ENCODE measurements at regions not wholly inside any gene's neighbourhood (a gene's known extent, or its start where the extent isn't known, plus 50 kb on each side); places are given as distances from the start of the nearest gene placed in this dataset.

DNA sequence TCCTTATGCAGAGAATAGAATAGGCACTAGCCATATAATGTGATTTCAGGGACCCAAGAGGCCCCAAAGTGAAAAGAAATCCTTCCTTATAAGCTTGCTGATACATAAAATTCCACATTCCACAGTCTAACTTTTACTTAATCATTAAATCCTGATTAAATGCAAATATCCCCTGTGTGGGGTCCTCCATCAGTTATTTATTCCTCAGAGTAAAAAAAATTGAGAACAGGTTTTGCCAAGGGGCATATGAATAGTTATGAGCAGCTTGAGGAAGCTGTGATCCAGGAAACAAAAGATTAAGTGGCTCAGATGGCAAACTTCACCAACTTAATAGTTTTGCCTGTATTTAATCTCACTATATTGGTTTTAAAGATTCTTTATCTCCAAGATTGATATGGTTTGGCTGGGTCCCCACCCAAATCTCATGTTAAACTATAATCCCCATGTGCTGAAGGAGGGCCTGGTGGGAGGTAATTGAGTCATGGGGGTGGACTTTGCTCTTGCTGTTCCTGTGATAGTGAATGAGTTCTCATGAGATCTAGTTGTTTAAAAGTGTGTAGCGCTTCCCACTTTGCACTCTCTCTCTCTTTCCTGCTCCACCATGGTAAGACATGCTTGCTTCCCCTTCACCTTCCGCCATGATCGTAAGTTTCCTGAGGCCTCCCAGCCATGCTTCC lies 324.9 kb downstream of the NPR3 start:
- Histone ChIP-seq H3K4me2 (ENCODE audit: insufficient read depth, low read length) (no peak overlapping the region), H3K27ac (ENCODE audit: insufficient read depth, low read depth, low read length) (no peak overlapping the region), H3K36me3 (ENCODE audit: control insufficient read depth in 2 of 2, extremely low read depth in 1 of 2, insufficient read depth in 2 of 2, low read length in 2 of 2) (no peaks in the 10 kb centered on the region), H3K9me3 (replicated peaks; ENCODE audit: control insufficient read depth, insufficient read depth, low read length) (no peaks in the 10 kb centered on the region), H2AFZ (ENCODE audit: low read depth, low read length) (no peak overlapping the region), H3K4me3 (replicated peaks in 1 of 3; ENCODE audit: insufficient read depth in 1 of 3, low read depth in 1 of 3, low read length in 3 of 3) (no peak overlapping the region), H3K9me1 (replicated peaks; ENCODE audit: control insufficient read depth, extremely low read depth, insufficient read depth, low read length) (no peaks in the 10 kb centered on the region), H3K79me2 (ENCODE audit: control insufficient read depth, insufficient read depth, low read length) (no peaks in the 10 kb centered on the region), H4K20me1 (replicated peaks; ENCODE audit: control insufficient read depth, extremely low read depth, insufficient read depth, low read length) (no peaks in the 10 kb centered on the region), H3K27me3 (ENCODE audit: control insufficient read depth in 2 of 2, insufficient read depth in 2 of 2, low read length in 2 of 2) (peaks cover 0 to 5% of the 10 kb centered on the region in 2 experiments), H3K9ac (replicated peaks; ENCODE audit: extremely low read depth, insufficient read depth, low read length) (no peak overlapping the region), H3K4me1 (ENCODE audit: control insufficient read depth, extremely low read depth, insufficient read depth, low read length) (no peaks in the 10 kb centered on the region)
- no TSS peak for BruUV-seq (replicated peaks)
- DNase-seq (ENCODE audit: low read depth, low spot score), result no peak
- ChIA-PET CTCF (no interaction called here), POLR2A (no interaction called here)
- FAIRE-seq, result no peak
- TF ChIP-seq, protein P1, sequence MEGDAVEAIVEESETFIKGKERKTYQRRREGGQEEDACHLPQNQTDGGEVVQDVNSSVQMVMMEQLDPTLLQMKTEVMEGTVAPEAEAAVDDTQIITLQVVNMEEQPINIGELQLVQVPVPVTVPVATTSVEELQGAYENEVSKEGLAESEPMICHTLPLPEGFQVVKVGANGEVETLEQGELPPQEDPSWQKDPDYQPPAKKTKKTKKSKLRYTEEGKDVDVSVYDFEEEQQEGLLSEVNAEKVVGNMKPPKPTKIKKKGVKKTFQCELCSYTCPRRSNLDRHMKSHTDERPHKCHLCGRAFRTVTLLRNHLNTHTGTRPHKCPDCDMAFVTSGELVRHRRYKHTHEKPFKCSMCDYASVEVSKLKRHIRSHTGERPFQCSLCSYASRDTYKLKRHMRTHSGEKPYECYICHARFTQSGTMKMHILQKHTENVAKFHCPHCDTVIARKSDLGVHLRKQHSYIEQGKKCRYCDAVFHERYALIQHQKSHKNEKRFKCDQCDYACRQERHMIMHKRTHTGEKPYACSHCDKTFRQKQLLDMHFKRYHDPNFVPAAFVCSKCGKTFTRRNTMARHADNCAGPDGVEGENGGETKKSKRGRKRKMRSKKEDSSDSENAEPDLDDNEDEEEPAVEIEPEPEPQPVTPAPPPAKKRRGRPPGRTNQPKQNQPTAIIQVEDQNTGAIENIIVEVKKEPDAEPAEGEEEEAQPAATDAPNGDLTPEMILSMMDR (IDR thresholded peaks at IDR 0.05; ENCODE audit: extremely low read depth in 1 of 2, insufficient read depth in 1 of 2, low read depth in 1 of 2, low read length in 2 of 2), result no peak
- no peak for TF ChIP-seq FOS (IDR thresholded peaks at IDR 0.05; ENCODE audit: borderline replicate concordance, insufficient read depth, low read length)
- no peak for TF ChIP-seq POLR2AphosphoS5 (IDR thresholded peaks at IDR 0.05; ENCODE audit: insufficient read depth, low read depth, low read length)
- no peak for TF ChIP-seq MYC (IDR thresholded peaks at IDR 0.05; ENCODE audit: low read depth, low read length)
- no peak for TF ChIP-seq JUN (IDR thresholded peaks at IDR 0.05; ENCODE audit: borderline replicate concordance, insufficient read depth, insufficient read length, low read depth)
- no peak for TF ChIP-seq GATA2 (IDR thresholded peaks at IDR 0.05; ENCODE audit: insufficient read depth, insufficient read length, low read depth, low read length)
- no peak for TF ChIP-seq POLR2A (IDR thresholded peaks at IDR 0.05; ENCODE audit: low read depth, low read length)
- no peak for TF ChIP-seq EZH2 (IDR thresholded peaks at IDR 0.05; ENCODE audit: borderline replicate concordance, low read depth, low read length, severe bottlenecking)
- TF ChIP-seq, protein P2, sequence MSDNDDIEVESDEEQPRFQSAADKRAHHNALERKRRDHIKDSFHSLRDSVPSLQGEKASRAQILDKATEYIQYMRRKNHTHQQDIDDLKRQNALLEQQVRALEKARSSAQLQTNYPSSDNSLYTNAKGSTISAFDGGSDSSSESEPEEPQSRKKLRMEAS (IDR thresholded peaks at IDR 0.05; ENCODE audit: insufficient read depth, insufficient read length), result no peak
- intact Hi-C loops (cut with micrococcal nuclease) (no loop called here), dilution Hi-C loops (cut with MboI; ENCODE audit: extremely low pct_ligation_motif_present, low sequenced_read_pairs) (no loop called here)

All from endothelial cell of umbilical vein (primary cell).